ENCODE measurements at regions not wholly inside any gene's neighbourhood (a gene's known extent, or its start where the extent isn't known, plus 50 kb on each side); places are given as distances from the start of the nearest gene placed in this dataset.

GRCh38 chr1:100627054-100627716, 89.2 kb downstream of the GPR88 start:
- Histone ChIP-seq H3K4ac (ENCODE audit: low read depth, low read length) (peak overlapping the region; percentile 91), H2BK5ac (ENCODE audit: low read depth, low read length, poor library complexity, severe bottlenecking) (peak overlapping the region; percentile 98), H2BK120ac (ENCODE audit: low read depth, low read length) (peak overlapping the region; percentile 92), H3K9me1 (ENCODE audit: insufficient read depth, low read length) (peaks cover 16% of the 10 kb centered on the region; the same call in 1 of the 2 replicates), H2AFZ (replicated peaks; ENCODE audit: low read length, poor library complexity) (no peak overlapping the region), H3K18ac (ENCODE audit: low read depth, low read length) (peak overlapping the region; percentile 99), H4K91ac (ENCODE audit: insufficient read depth, low read depth, low read length) (peak overlapping the region; percentile 89), H3K4me1 (ENCODE audit: control insufficient read depth, insufficient read depth, low read length) (peaks cover 34% of the 10 kb centered on the region), H3K27ac (ENCODE audit: insufficient read depth, low read length) (peak overlapping the region; percentile 73), H3K27me3 (ENCODE audit: control insufficient read depth, insufficient read depth, low read length) (no peaks in the 10 kb centered on the region), H2AK5ac (ENCODE audit: low read depth, low read length) (peak overlapping the region; percentile 82), H3K79me1 (ENCODE audit: low read depth in 1 of 2, low read length in 2 of 2) (no peaks in the 10 kb centered on the region), H3K4me2 (ENCODE audit: low read depth, low read length) (peak overlapping the region; percentile 71; the same call in 1 of the 2 replicates), H3K9me3 (ENCODE audit: control insufficient read depth, insufficient read depth, low read length) (peaks cover 4% of the 10 kb centered on the region; the same call in 1 of the 2 replicates), H3K23ac (ENCODE audit: low read depth, low read length) (peak overlapping the region; percentile 50; the same call in 1 of the 2 replicates), H3K56ac (ENCODE audit: extremely low read depth, insufficient read depth, low read length) (peak overlapping the region; percentile 69; the same call in 1 of the 2 replicates), H4K20me1 (ENCODE audit: insufficient read depth, low read length) (no peaks in the 10 kb centered on the region), H2BK20ac (ENCODE audit: low read depth, low read length) (peak overlapping the region; percentile 94), H3K36me3 (ENCODE audit: control insufficient read depth, insufficient read depth, low read length) (no peaks in the 10 kb centered on the region), H3K4me3 (ENCODE audit: insufficient read depth, low read depth, low read length) (no peak overlapping the region), H2AK9ac (replicated peaks; ENCODE audit: low read depth, low read length, poor library complexity) (no peak overlapping the region), H2BK15ac (ENCODE audit: low read depth, low read length) (peak overlapping the region; percentile 85; the same call in 2 of the 3 replicates), H4K5ac (ENCODE audit: low read depth, low read length) (peak overlapping the region; percentile 85), H4K8ac (ENCODE audit: low read depth in 2 of 2, low read length in 2 of 2) (peak overlapping the region; percentile 65 to 77), H3K14ac (replicated peaks; ENCODE audit: low read depth, low read length) (peak overlapping the region; percentile 65), H3K9ac (ENCODE audit: low read depth, low read length) (no peak overlapping the region)
- WGBS, 2 experiments (ENCODE audit: extremely low coverage in 2 of 2, insufficient read length in 1 of 2) = 0% methylated on average over 2 of the region's 5 CpGs; no CpG with 5 or more reads in 1 of the 2 experiments
- ChIA-PET CTCF (no interaction called here), POLR2A (ENCODE audit: unreplicated experiment) (interaction anchor here (0.7 to 1.0 kb wide), 2 partner anchors 94 to 171 kb away, joined by 3 to 8 read pairs; no protein-coding TSS in a partner anchor)
- TF ChIP-seq MAFK (IDR thresholded peaks at IDR 0.05; ENCODE audit: low read depth, low read length) = no peak
- TF ChIP-seq FOS (IDR thresholded peaks at IDR 0.05; ENCODE audit: low read depth, low read length) = peak; percentile 80
- no peak for TF ChIP-seq USF2 (IDR thresholded peaks at IDR 0.05; ENCODE audit: low read depth, low read length)
- peak; percentile 54; the same call in 1 of the 2 replicates for TF ChIP-seq NFE2L2 (IDR thresholded peaks at IDR 0.05; ENCODE audit: low read depth, low read length)
- TF ChIP-seq CHD1 (IDR thresholded peaks at IDR 0.05; ENCODE audit: low read depth, low read length) = no peak
- no peak for TF ChIP-seq POLR2A (IDR thresholded peaks at IDR 0.05; ENCODE audit: low read depth, low read length)
- TF ChIP-seq RCOR1 (IDR thresholded peaks at IDR 0.05; ENCODE audit: insufficient replicate concordance, low read length) = no peak
- TF ChIP-seq CTCF (conservative IDR thresholded peaks at IDR 0.05; ENCODE audit: low read depth, low read length) = no peak
- no peak for TF ChIP-seq ELK1 (IDR thresholded peaks at IDR 0.05; ENCODE audit: borderline replicate concordance, low read depth, low read length)
- no peak for TF ChIP-seq BHLHE40 (IDR thresholded peaks at IDR 0.05; ENCODE audit: low read depth, low read length)
- TF ChIP-seq RFX5 (IDR thresholded peaks at IDR 0.05; ENCODE audit: low read depth, low read length) = no peak
- TF ChIP-seq RAD21 (IDR thresholded peaks at IDR 0.05; ENCODE audit: low read length) = no peak
- TF ChIP-seq CEBPB (IDR thresholded peaks at IDR 0.05; ENCODE audit: low read depth, low read length) = peak; percentile 63
- BruUV-seq (replicated peaks) = no TSS peak
- ATAC-seq (ENCODE audit: low read depth) = peak; percentile 51
- in situ Hi-C loops (cut with MboI; ENCODE audit: low sequenced_read_pairs) = no loop called here
- dilution Hi-C loops (cut with HindIII; ENCODE audit: low sequenced_read_pairs, unreplicated experiment) = no loop called here
- intact Hi-C loops (cut with micrococcal nuclease) = loop anchor here (10.0 kb wide), 1 partner anchor 168 kb away; no protein-coding TSS in a partner anchor
- peak; percentile 86 for DNase-seq
